ENCODE measurements at regions not wholly inside any gene's neighbourhood (a gene's known extent, or its start where the extent isn't known, plus 50 kb on each side); places are given as distances from the start of the nearest gene placed in this dataset.

GRCh38 chr11:32221476-32222032 lies 130.7 kb downstream of the RCN1 start:
- Mint-ChIP-seq H3K4me3 (no peak overlapping the region), H3K27ac (no peak overlapping the region), H3K4me1 (no peaks in the 10 kb centered on the region), H3K36me3 (no peaks in the 10 kb centered on the region), H3K27me3 (peaks cover 0 to 12% of the 10 kb centered on the region in 2 donors), H3K9me3 (no peaks in the 10 kb centered on the region)
- no peak for ATAC-seq (replicated peaks)
- DNase-seq = no peak

GRCh38 chr11:32224580-32224979 lies 133.7 kb downstream of the RCN1 start:
- H3K4me3 Mint-ChIP-seq = no peak overlapping the region
- ATAC-seq (replicated peaks) = no peak
- no peaks in the 10 kb centered on the region for H3K4me1 Mint-ChIP-seq
- no peaks in the 10 kb centered on the region for H3K9me3 Mint-ChIP-seq
- no peak overlapping the region for H3K27ac Mint-ChIP-seq
- H3K36me3 Mint-ChIP-seq = no peaks in the 10 kb centered on the region
- DNase-seq = no peak
- peaks cover 0 to 12% of the 10 kb centered on the region in 2 donors for H3K27me3 Mint-ChIP-seq

- ATAC-seq (replicated peaks) (no peak), DNase-seq (no peak)
- Mint-ChIP-seq H3K4me1 (no peaks in the 10 kb centered on the region), H3K9me3 (no peaks in the 10 kb centered on the region), H3K27me3 (peaks cover 0 to 12% of the 10 kb centered on the region in 2 donors), H3K27ac (no peak overlapping the region), H3K36me3 (no peaks in the 10 kb centered on the region), H3K4me3 (no peak overlapping the region)
Measured at GRCh38 chr11:32225571-32226285, 134.9 kb downstream of the RCN1 start.

- no peaks in the 10 kb centered on the region for H3K9me3 Mint-ChIP-seq
- H3K4me1 Mint-ChIP-seq = no peaks in the 10 kb centered on the region
- H3K4me3 Mint-ChIP-seq = no peak overlapping the region
- DNase-seq (no peak), ATAC-seq (replicated peaks) (no peak)
- peaks cover 0 to 9% of the 10 kb centered on the region in 2 donors for H3K27me3 Mint-ChIP-seq
- H3K36me3 Mint-ChIP-seq = no peaks in the 10 kb centered on the region
- H3K27ac Mint-ChIP-seq = no peak overlapping the region
Measured at GRCh38 chr11:32226480-32226879, 135.6 kb downstream of the RCN1 start.

GRCh38 chr11:32229576-32230240 lies 138.8 kb downstream of the RCN1 start:
- Mint-ChIP-seq H3K9me3 (no peaks in the 10 kb centered on the region), H3K36me3 (no peaks in the 10 kb centered on the region), H3K27ac (no peak overlapping the region), H3K4me1 (no peaks in the 10 kb centered on the region), H3K27me3 (peaks cover 13 to 16% of the 10 kb centered on the region in 2 donors), H3K4me3 (no peak overlapping the region)
- DNase-seq (no peak), ATAC-seq (replicated peaks) (no peak)

- H3K4me3 Mint-ChIP-seq = no peak overlapping the region
- H3K4me1 Mint-ChIP-seq = no peaks in the 10 kb centered on the region
- no peak overlapping the region for H3K27ac Mint-ChIP-seq
- no peaks in the 10 kb centered on the region for H3K36me3 Mint-ChIP-seq
- H3K9me3 Mint-ChIP-seq = no peaks in the 10 kb centered on the region
- DNase-seq (no peak), ATAC-seq (replicated peaks) (peak; percentile 39 to 63)
- H3K27me3 Mint-ChIP-seq = peaks cover 17 to 19% of the 10 kb centered on the region in 2 donors
Measured at GRCh38 chr11:32231909-32232493, 141.1 kb downstream of the RCN1 start.

GRCh38 chr11:32232516-32232915 lies 141.6 kb downstream of the RCN1 start:
- DNase-seq (no peak), ATAC-seq (replicated peaks) (no peak)
- Mint-ChIP-seq H3K4me1 (no peaks in the 10 kb centered on the region), H3K27ac (no peak overlapping the region), H3K27me3 (peaks cover 17 to 19% of the 10 kb centered on the region in 2 donors), H3K4me3 (no peak overlapping the region), H3K9me3 (no peaks in the 10 kb centered on the region), H3K36me3 (no peaks in the 10 kb centered on the region)

GRCh38 chr11:32233276-32233675 lies 142.4 kb downstream of the RCN1 start:
- DNase-seq = no peak
- no peak for ATAC-seq (replicated peaks)
- no peaks in the 10 kb centered on the region for H3K9me3 Mint-ChIP-seq
- no peak overlapping the region for H3K4me3 Mint-ChIP-seq
- H3K27me3 Mint-ChIP-seq = peaks cover 17 to 19% of the 10 kb centered on the region in 2 donors
- H3K36me3 Mint-ChIP-seq = no peaks in the 10 kb centered on the region
- H3K27ac Mint-ChIP-seq = no peak overlapping the region
- no peaks in the 10 kb centered on the region for H3K4me1 Mint-ChIP-seq

- Mint-ChIP-seq H3K9me3 (no peaks in the 10 kb centered on the region), H3K4me1 (no peaks in the 10 kb centered on the region), H3K27me3 (peaks cover 22 to 25% of the 10 kb centered on the region in 2 donors), H3K4me3 (no peak overlapping the region), H3K27ac (no peak overlapping the region), H3K36me3 (no peaks in the 10 kb centered on the region)
- ATAC-seq (replicated peaks) = no peak
- no peak for DNase-seq
Measured at GRCh38 chr11:32233928-32234327, 143.1 kb downstream of the RCN1 start.

- no peak for ATAC-seq (replicated peaks)
- no peak overlapping the region for H3K27ac Mint-ChIP-seq
Measured at GRCh38 chr11:32244453-32244852, 153.6 kb downstream of the RCN1 start.

GRCh38 chr11:32253706-32254105 lies 162.8 kb downstream of the RCN1 start:
- H3K27ac Mint-ChIP-seq = no peak overlapping the region
- peaks cover 0 to 12% of the 10 kb centered on the region in 2 donors for H3K27me3 Mint-ChIP-seq
- H3K4me1 Mint-ChIP-seq = no peaks in the 10 kb centered on the region
- no peaks in the 10 kb centered on the region for H3K36me3 Mint-ChIP-seq
- peaks cover 0 to 1% of the 10 kb centered on the region in 2 donors for H3K9me3 Mint-ChIP-seq
- no peak overlapping the region for H3K4me3 Mint-ChIP-seq
- DNase-seq = no peak
- no peak for ATAC-seq (replicated peaks)

More at GRCh38 chr11:32244453-32244852, 153.6 kb downstream of the RCN1 start:
- Mint-ChIP-seq H3K4me1 (no peaks in the 10 kb centered on the region), H3K27me3 (no peaks in the 10 kb centered on the region), H3K4me3 (no peak overlapping the region), H3K36me3 (no peaks in the 10 kb centered on the region), H3K9me3 (peaks cover 1 to 3% of the 10 kb centered on the region in 2 donors)
- DNase-seq = no peak

- no peaks in the 10 kb centered on the region for H3K4me1 Mint-ChIP-seq
- H3K27ac Mint-ChIP-seq = no peak overlapping the region
- no peaks in the 10 kb centered on the region for H3K9me3 Mint-ChIP-seq
- no peaks in the 10 kb centered on the region for H3K36me3 Mint-ChIP-seq
- no peak overlapping the region for H3K4me3 Mint-ChIP-seq
- H3K27me3 Mint-ChIP-seq = peaks cover 0 to 12% of the 10 kb centered on the region in 2 donors
- ATAC-seq (replicated peaks) (no peak), DNase-seq (no peak)
Measured at GRCh38 chr11:32255841-32256240, 165.0 kb downstream of the RCN1 start.

GRCh38 chr11:32256466-32256865 lies 165.6 kb downstream of the RCN1 start:
- no peak for DNase-seq
- no peaks in the 10 kb centered on the region for H3K36me3 Mint-ChIP-seq
- no peak overlapping the region for H3K4me3 Mint-ChIP-seq
- peaks cover 0 to 12% of the 10 kb centered on the region in 2 donors for H3K27me3 Mint-ChIP-seq
- no peak for ATAC-seq (replicated peaks)
- H3K4me1 Mint-ChIP-seq = no peaks in the 10 kb centered on the region
- no peaks in the 10 kb centered on the region for H3K9me3 Mint-ChIP-seq
- H3K27ac Mint-ChIP-seq = no peak overlapping the region

GRCh38 chr11:32259641-32260081 lies 168.8 kb downstream of the RCN1 start:
- DNase-seq = no peak

More at GRCh38 chr11:32259641-32260081, 168.8 kb downstream of the RCN1 start:
- ATAC-seq (replicated peaks) = peak; percentile 62 to 68
- Mint-ChIP-seq H3K27ac (no peak overlapping the region), H3K9me3 (no peaks in the 10 kb centered on the region), H3K4me3 (no peak overlapping the region), H3K4me1 (no peaks in the 10 kb centered on the region), H3K27me3 (peaks cover 6 to 10% of the 10 kb centered on the region in 2 donors), H3K36me3 (no peaks in the 10 kb centered on the region)
